ENCODE measurements at regions not wholly inside any gene's neighbourhood (a gene's known extent, or its start where the extent isn't known, plus 50 kb on each side); places are given as distances from the start of the nearest gene placed in this dataset.
A peak's percentile ranks its signal among the peaks of the same experiment; 100 is the strongest.

- DNase-seq (ENCODE audit: low read depth in 3 of 3), result no peak
Measured at GRCh38 chr1:8115031-8115768, 89.1 kb upstream of the ERRFI1 start.

GRCh38 chr1:8113262-8114220 is 87.4 kb upstream of the ERRFI1 start:
- DNase-seq (ENCODE audit: low read depth in 3 of 3), result no peak

GRCh38 chr1:8112611-8113261 is 86.6 kb upstream of the ERRFI1 start:
- DNase-seq (ENCODE audit: low read depth in 3 of 3), result no peak

- no peak for DNase-seq (ENCODE audit: low read depth in 3 of 3)
Measured at GRCh38 chr1:8111560-8111959, 85.5 kb upstream of the ERRFI1 start.

DNA sequence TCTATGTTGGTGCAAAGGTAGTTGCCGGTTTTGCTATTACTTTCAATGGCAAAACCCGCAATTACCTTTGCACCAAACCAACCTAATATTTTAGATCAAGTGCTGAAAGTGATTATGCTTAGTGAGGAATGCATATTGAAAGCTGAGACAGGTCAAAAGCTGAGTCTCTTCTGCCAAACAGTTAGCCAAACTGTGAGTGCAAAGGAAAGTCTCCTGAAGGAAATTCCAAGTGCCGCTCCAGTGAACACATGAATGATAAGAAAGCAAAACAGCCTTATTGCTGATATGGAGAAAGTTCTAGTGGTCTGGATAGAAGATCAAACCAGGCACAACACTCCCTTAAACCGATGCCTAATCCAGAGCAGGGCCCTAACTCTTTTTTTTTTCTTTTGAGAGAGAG is 83.1 kb upstream of the ERRFI1 start:
- no peak for DNase-seq (ENCODE audit: low read depth in 3 of 3)

DNA sequence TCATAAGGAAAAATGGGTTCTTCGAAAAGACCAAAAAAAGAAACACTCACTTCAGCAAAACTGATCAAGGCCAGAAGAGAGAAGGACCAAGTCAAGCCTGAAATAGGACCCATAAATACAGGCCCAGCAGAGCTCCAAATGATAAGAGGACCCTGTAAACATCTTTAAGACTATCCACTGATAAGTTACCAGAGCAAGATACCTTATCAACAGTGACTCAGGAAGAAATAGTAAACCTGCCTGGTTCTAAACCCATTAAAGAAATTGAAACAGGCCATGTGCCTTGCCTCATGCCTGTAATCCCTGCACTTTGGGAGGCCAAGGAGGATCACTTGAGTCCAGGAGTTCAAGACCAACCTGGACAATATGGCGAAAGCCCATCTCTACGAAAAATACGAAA is 81.8 kb upstream of the ERRFI1 start:
- DNase-seq (ENCODE audit: low read depth in 3 of 3), result no peak

DNA sequence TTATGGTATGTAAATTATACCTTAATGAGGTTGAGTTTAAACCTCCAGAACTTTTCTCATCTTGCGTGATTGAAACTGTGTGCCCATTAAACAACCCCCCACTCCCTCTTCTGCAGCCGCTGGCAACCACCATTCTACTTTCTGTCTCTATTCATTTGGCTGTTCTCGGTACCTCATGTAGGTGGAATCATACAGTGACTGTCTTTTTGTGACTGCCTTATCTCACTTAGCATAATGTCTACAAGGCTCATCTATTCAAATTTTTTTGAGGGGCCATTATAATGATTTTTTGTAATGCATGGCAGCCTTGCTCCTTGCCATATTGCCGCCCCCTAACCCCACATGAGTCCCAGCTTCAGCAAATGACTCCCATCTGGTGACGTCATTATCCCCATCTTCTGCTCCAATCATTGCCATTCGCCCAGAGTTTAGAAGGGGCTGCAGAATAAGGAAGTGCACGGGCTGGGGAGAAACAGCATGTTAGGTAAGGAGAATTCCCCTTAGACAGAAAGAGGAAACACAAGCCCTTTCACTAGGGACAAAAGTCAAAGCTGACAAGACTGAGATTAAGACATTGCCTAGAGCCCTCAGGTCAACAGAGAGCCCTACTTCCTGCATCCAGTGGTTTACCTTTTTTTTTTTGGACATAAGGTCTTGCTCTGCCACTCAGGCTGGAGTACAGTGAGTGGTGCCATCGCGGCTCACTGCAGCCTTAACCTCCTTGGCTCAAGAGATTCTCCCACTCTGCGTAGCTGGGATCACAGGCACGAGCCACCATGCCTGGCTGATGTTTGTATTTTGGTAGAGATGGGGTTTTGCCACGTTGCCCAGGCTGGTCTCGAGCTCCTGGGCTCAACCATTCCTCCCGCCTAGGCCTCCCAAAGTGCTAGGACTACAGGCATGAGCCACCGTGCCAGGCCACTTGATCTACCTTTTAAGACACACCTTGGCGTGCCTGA is 78.4 kb upstream of the ERRFI1 start:
- no peak for DNase-seq (ENCODE audit: low read depth in 3 of 3)

- DNase-seq (ENCODE audit: low read depth in 3 of 3), result no peak
Measured at GRCh38 chr1:8097908-8098307, 71.8 kb upstream of the ERRFI1 start.

DNA sequence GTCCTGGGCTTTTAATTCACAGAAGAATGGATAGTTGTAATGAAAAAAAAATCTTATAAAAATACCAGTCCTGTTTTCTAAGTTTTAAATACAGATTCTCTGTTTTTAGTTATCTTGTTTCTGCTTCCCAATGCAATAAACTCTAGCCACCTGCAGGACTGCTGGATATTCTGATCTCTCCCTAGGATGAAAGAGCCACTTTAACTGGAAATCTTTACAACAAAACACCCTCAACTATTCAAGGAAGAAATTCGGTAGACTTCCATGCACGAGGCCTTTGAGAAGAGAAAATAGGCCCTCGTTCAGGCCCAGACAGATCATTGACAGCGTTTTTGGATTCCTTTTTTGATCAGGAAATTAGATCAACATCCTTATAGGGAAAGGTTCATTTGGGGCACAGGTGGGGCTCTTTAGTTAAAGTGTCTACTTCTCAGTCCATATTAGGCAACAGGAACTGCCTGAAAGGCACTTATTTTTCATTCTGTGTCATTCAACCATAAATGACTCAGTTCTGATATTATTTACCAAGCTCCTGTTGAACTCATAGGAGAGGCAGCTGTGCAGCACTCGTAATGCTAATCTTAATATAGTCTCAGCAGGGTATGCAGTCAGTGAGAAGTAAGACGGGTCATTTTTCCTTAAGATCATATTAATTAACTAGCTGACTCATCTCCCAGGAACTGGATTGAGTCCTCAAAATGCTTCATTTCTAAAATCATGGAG is 71.1 kb upstream of the ERRFI1 start:
- peak in 2 of 3 experiments; percentile 4 to 8 for DNase-seq (ENCODE audit: low read depth in 3 of 3)

DNA sequence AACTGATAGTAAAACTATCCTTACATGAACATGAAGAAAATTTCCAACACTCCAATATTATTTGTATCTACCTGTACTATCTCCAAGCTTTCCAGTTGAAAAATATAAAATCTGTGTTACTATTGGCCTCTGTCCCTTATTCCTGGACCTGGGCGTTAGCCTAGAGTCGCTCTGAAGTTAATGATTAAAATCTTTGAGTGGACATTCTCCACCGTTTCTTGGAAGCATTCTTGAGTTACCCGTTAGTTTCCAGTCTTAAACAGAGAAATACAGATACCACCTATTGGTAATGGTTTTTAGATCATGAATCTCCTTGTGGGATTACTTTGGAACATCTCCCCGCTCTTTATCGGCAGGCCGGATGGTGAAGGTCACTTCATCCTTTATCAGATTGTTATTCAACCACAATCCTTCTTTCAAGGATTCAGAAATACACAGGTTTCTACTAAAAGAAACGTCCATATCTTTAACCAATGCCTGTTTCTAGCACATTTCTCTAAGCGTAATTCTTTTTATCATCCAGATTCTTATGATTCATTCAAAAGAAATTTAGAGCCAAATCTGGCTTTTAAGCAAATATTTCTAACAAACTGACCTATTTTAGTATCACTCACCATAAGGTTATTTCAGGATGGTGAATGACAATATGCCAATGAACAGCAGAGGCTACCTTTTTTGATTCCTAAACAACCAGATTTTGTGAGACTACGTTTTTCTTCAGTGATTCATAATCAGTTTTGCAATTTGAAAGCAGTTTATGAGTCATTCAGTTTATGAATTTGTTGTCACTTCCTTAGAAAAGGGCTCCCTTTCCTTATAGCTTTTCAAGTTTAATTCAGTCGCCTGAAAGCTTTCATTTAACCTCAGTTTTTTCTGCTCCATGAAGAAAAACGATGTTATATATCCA is 70.2 kb upstream of the ERRFI1 start:
- no peak for DNase-seq (ENCODE audit: low read depth in 3 of 3)

- no peak for DNase-seq (ENCODE audit: low read depth in 3 of 3)
Measured at GRCh38 chr1:8095584-8095983, 69.5 kb upstream of the ERRFI1 start.

GRCh38 chr1:8094481-8095241 is 68.6 kb upstream of the ERRFI1 start:
- DNase-seq (ENCODE audit: low read depth in 3 of 3), result no peak

DNA sequence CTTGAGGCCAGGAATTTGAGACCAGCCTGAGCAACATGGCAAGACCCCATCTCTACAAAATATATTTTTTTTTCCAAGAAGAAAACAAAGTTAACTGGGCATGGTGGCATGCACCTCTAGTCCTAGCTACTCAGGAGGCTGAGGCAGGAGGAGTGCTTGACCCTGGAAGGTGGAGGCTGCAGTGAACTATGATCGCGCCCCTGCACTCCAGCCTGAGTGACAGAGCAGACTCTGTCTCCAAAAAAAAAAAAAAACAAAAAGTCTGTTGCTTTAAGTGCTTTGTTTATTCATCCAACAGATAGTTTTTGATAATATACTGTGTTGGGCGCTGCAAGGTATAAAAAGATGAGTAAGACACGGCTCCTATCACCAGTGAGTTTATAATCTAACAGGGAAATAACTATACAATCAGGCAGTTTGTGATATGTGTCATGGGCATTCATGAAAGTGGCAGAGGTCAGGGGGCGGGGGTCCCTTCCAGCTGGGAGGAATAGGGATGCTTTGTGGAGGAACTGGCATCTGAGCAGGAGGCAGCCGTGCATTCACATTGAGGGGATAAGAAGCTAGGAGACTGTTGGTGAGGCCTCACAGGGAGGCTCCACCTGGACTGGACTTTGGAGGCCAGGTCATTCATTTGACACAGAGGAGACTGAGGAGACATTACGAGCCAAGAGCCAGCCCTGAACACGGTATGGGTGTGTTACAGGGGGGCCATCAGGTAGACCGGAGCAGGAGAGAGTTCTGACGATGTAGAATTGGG is 67.3 kb upstream of the ERRFI1 start:
- no peak for DNase-seq (ENCODE audit: low read depth in 3 of 3)

- DNase-seq (ENCODE audit: low read depth in 3 of 3), result no peak
Measured at GRCh38 chr1:8092657-8093056, 66.5 kb upstream of the ERRFI1 start.

GRCh38 chr1:8091691-8092090 is 65.6 kb upstream of the ERRFI1 start:
- no peak for DNase-seq (ENCODE audit: low read depth in 3 of 3)

- no peak for DNase-seq (ENCODE audit: low read depth in 3 of 3)
Measured at GRCh38 chr1:8090241-8090702, 64.2 kb upstream of the ERRFI1 start.

- no peak for DNase-seq (ENCODE audit: low read depth in 3 of 3)
Measured at GRCh38 chr1:8089535-8090228, 63.6 kb upstream of the ERRFI1 start.

All from stimulated activated CD4-positive, alpha-beta T cell treated with anti-CD3 and anti-CD28 coated beads, TNF-alpha, amount 100 ng/mL, for 24 hours (primary cell).